ENCODE measurements at regions not wholly inside any gene's neighbourhood (a gene's known extent, or its start where the extent isn't known, plus 50 kb on each side); places are given as distances from the start of the nearest gene placed in this dataset.
A peak's percentile ranks its signal among the peaks of the same experiment; 100 is the strongest.

DNA sequence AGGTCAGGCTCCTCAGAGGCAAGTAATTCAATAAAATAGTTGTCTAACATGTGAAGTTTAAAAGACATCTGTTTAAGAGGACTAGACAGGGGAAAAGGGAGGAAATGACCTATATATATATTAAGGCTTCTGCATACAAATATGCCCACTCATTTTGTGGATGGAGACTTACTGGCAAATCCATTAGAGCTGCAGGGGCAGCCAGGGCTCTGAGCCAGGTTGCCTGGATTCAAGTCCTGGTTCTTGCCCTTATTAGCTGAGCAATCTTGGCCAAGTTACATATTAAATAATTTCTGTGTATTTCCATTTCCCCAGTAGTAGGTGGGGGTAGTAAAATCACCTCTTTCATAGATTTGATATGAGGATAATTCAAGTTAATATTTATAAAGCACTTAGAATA is 287.0 kb upstream of the RIMS1 start:
- TF ChIP-seq CTCF (IDR thresholded peaks at IDR 0.05; ENCODE audit: low read depth, low read length) = no peak
- no peak overlapping the region for H3K4me3 ChIP-seq (replicated peaks in 1 of 2; ENCODE audit: low read depth in 2 of 2, low read length in 2 of 2)
- DNase-seq (ENCODE audit: low read depth in 2 of 2) = no peak

DNA sequence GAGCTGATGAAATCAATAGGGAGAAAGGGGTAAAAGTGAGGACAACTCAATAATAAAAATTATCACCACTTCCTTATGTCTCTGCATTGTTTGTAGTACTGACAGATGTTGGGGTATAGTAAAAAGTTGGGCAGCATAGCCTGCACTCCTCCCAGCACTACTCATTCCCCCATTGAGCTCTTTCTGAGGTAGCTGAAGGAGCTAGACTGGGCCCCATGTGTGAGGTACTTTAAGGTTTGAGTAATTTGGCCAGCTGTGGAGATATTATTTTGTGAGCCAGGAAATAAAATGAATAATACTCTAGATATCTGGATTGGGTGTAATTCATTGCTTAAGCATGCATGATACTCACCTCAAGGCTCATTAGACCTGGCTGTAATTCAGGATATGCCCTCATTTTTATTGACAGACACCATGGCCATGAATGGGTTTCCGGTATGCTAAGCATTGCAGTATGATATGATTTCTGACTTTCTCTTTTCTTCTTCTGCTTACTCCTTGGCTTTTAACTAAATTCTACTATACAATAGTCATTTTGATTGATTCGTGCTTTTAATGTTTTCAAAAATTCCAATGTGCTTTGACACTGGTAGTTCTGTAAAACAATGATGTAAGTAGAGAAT is 283.9 kb upstream of the RIMS1 start:
- no peak for TF ChIP-seq CTCF (IDR thresholded peaks at IDR 0.05; ENCODE audit: low read depth, low read length)
- H3K4me3 ChIP-seq (replicated peaks in 1 of 2; ENCODE audit: low read depth in 2 of 2, low read length in 2 of 2) = no peak overlapping the region
- DNase-seq (ENCODE audit: low read depth in 2 of 2) = peak; percentile 3 to 82

DNA sequence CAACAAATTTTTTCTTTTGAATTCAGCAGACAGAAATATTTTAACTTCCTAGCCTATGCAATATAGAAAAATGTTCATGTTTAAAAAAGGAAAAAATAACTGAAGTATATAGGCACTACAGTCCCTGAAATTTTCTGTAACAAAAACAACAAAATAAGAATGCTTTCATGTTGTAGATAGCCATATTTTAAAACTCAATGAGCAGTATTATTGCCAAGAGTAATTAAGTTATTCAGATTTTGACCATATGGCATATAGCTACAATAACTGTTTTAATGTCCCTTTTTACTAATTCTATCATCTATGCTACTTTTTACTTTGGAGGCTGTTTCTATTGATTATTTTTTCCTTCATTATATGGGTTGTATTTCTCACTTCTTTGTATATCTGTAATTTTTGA is 283.3 kb upstream of the RIMS1 start:
- no peak for DNase-seq (ENCODE audit: low read depth in 2 of 2)
- TF ChIP-seq CTCF (IDR thresholded peaks at IDR 0.05; ENCODE audit: low read depth, low read length) = no peak
- H3K4me3 ChIP-seq (replicated peaks in 1 of 2; ENCODE audit: low read depth in 2 of 2, low read length in 2 of 2) = no peak overlapping the region

DNA sequence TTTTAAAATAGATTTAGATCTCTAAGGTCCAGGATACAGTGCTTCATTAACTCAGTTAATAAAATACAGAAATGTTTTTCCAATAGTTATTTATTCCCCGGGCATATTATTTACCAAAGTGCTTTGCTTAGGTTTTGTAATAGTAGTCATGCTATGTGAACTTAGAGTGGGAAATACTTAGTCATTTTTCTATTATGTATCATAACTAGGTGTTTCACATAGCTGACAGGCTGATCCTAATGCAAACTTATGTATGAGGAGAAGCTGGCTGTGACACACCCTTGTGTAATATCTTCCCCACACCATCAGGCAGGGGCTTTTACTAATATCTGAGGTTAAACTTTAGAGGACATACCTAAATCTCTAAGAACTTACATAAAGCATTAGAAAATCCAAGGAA is 277.7 kb upstream of the RIMS1 start:
- no peak overlapping the region for H3K4me3 ChIP-seq (replicated peaks in 1 of 2; ENCODE audit: low read depth in 2 of 2, low read length in 2 of 2)
- peak in 1 of 2 donors; percentile 53 for DNase-seq (ENCODE audit: low read depth in 2 of 2)
- no peak for TF ChIP-seq CTCF (IDR thresholded peaks at IDR 0.05; ENCODE audit: low read depth, low read length)

- H3K4me3 ChIP-seq (replicated peaks in 1 of 2; ENCODE audit: low read depth in 2 of 2, low read length in 2 of 2) = no peak overlapping the region
- no peak for TF ChIP-seq CTCF (IDR thresholded peaks at IDR 0.05; ENCODE audit: low read depth, low read length)
- DNase-seq (ENCODE audit: low read depth in 2 of 2) = no peak
Measured at GRCh38 chr6:71619836-71620235, 266.5 kb upstream of the RIMS1 start.

GRCh38 chr6:71621918-71622519 is 264.3 kb upstream of the RIMS1 start:
- TF ChIP-seq CTCF (IDR thresholded peaks at IDR 0.05; ENCODE audit: low read depth, low read length) = peak; percentile 42
- H3K4me3 ChIP-seq (replicated peaks in 1 of 2; ENCODE audit: low read depth in 2 of 2, low read length in 2 of 2) = no peak overlapping the region
- DNase-seq (ENCODE audit: low read depth in 2 of 2) = peak; percentile 3 to 34

GRCh38 chr6:71642120-71642519 is 244.2 kb upstream of the RIMS1 start:
- no peak overlapping the region for H3K4me3 ChIP-seq (replicated peaks in 1 of 2; ENCODE audit: low read depth in 2 of 2, low read length in 2 of 2)
- no peak for TF ChIP-seq CTCF (IDR thresholded peaks at IDR 0.05; ENCODE audit: low read depth, low read length)
- DNase-seq (ENCODE audit: low read depth in 2 of 2) = no peak
